IMR-90 (cell line): ENCODE measurements at regions not wholly inside any gene's neighbourhood (a gene's known extent, or its start where the extent isn't known, plus 50 kb on each side); places are given as distances from the start of the nearest gene placed in this dataset.

ENCODE experiments used
- ATAC-seq: fragments of 200-7000 bp; cut with Tn5 transposase; 2 replicates; pipeline ENCODE4 v1.9.1; 2020; ENCODE audit warnings: low read depth, mild to moderate bottlenecking, moderate library complexity
- BruUV-seq: library from RNA; stranded (reverse); fragments of 400-500 nt; replicated peaks from 2 replicates; lab custom pipeline; 2021; lab: Mats Ljungman, UMichigan
- CTCF ChIA-PET: fragments of 300-600 bp; formaldehyde crosslinking; extraction: SDS; loops from one replicate; lab custom pipeline; 2021; ENCODE audit warnings: antibody characterized with exemption; lab: Yijun Ruan, JAX
- POLR2A ChIA-PET: fragments of 300-600 bp; sonication (Branson Sonifier 250); formaldehyde crosslinking; loops from one replicate; lab custom pipeline; 2022; ENCODE audit warnings: antibody characterized with exemption; ENCODE audit not compliant: unreplicated experiment; lab: Charles Lee
- DNase-seq: peaks from one replicate; pipeline ENCODE4 v3.0.0; 2013
- H2AFZ ChIP-seq: replicated peaks from 2 replicates; pipeline ENCODE3; 2013; ENCODE audit warnings: low read length, mild to moderate bottlenecking; ENCODE audit not compliant: poor library complexity
- H2AK5ac ChIP-seq: 2 replicates; pipeline ENCODE4 v1.6.1; 2013; ENCODE audit warnings: low read depth, low read length, inconsistent platforms
- H2AK9ac ChIP-seq: replicated peaks from 2 replicates; pipeline ENCODE3; 2013; ENCODE audit warnings: mild to moderate bottlenecking, low read depth, low read length, moderate library complexity; ENCODE audit not compliant: poor library complexity
- H2BK120ac ChIP-seq: 2 replicates; pipeline ENCODE4 v1.6.1; 2013; ENCODE audit warnings: low read depth, low read length, inconsistent platforms
- H2BK15ac ChIP-seq: 3 replicates; pipeline ENCODE4 v1.6.1; 2013; ENCODE audit warnings: low read depth, low read length, inconsistent platforms
- H2BK20ac ChIP-seq: 2 replicates; pipeline ENCODE4 v1.6.1; 2013; ENCODE audit warnings: low read depth, mild to moderate bottlenecking, inconsistent platforms, low read length, moderate library complexity
- H2BK5ac ChIP-seq: 2 replicates; pipeline ENCODE4 v1.6.1; 2013; ENCODE audit warnings: mild to moderate bottlenecking, low read depth, low read length, inconsistent platforms; ENCODE audit not compliant: poor library complexity, severe bottlenecking
- H3K14ac ChIP-seq: replicated peaks from 2 replicates; pipeline ENCODE4 v1.6.1; 2013; ENCODE audit warnings: low read depth, low read length, inconsistent platforms
- H3K18ac ChIP-seq: 2 replicates; pipeline ENCODE4 v1.6.1; 2013; ENCODE audit warnings: low read depth, low read length, control low read depth
- H3K23ac ChIP-seq: 2 replicates; pipeline ENCODE4 v1.6.1; 2013; ENCODE audit warnings: low read depth, low read length, inconsistent platforms
- H3K27ac ChIP-seq: 2 replicates; pipeline ENCODE4 v1.5.1; 2013; ENCODE audit warnings: mild to moderate bottlenecking, control low read depth, low read length; ENCODE audit not compliant: insufficient read depth
- H3K27me3 ChIP-seq: 2 replicates; pipeline ENCODE4 v1.6.1; 2013; ENCODE audit warnings: low read length; ENCODE audit not compliant: control insufficient read depth, insufficient read depth
- H3K36me3 ChIP-seq: 2 replicates; pipeline ENCODE4 v1.6.1; 2013; ENCODE audit warnings: low read length, mixed read lengths; ENCODE audit not compliant: control insufficient read depth, insufficient read depth
- H3K4ac ChIP-seq: 2 replicates; pipeline ENCODE4 v1.6.1; 2013; ENCODE audit warnings: low read depth, low read length, inconsistent platforms
- H3K4me1 ChIP-seq: 2 replicates; pipeline ENCODE4 v1.6.1; 2013; ENCODE audit warnings: low read length, mixed read lengths; ENCODE audit not compliant: control insufficient read depth, insufficient read depth
- H3K4me2 ChIP-seq: 2 replicates; pipeline ENCODE4 v1.6.1; 2013; ENCODE audit warnings: low read depth, mild to moderate bottlenecking, control low read depth, low read length, moderate library complexity
- H3K4me3 ChIP-seq: 2 replicates; pipeline ENCODE4 v1.5.1; 2013; ENCODE audit warnings: low read depth, mild to moderate bottlenecking, control low read depth, low read length, moderate library complexity; ENCODE audit not compliant: insufficient read depth
- H3K56ac ChIP-seq: 2 replicates; pipeline ENCODE4 v1.6.1; 2013; ENCODE audit warnings: low read length, inconsistent platforms; ENCODE audit not compliant: insufficient read depth; ENCODE audit errors: extremely low read depth
- H3K79me1 ChIP-seq, 2 experiments: 2 replicates each; pipeline ENCODE4 v1.6.1; 2013; ENCODE audit warnings: low read length in 2 of 2, inconsistent platforms in 1 of 2, low read depth in 1 of 2
- H3K9ac ChIP-seq: 2 replicates; pipeline ENCODE4 v1.6.1; 2013; ENCODE audit warnings: low read depth, low read length, control low read depth
- H3K9me1 ChIP-seq: 2 replicates; pipeline ENCODE4 v1.6.1; 2013; ENCODE audit warnings: low read length, inconsistent platforms; ENCODE audit not compliant: insufficient read depth
- H3K9me3 ChIP-seq: 2 replicates; pipeline ENCODE4 v1.6.1; 2013; ENCODE audit warnings: low read length; ENCODE audit not compliant: control insufficient read depth, insufficient read depth
- H4K20me1 ChIP-seq: 2 replicates; pipeline ENCODE4 v1.6.1; 2013; ENCODE audit warnings: low read length, inconsistent platforms; ENCODE audit not compliant: insufficient read depth
- H4K5ac ChIP-seq: 2 replicates; pipeline ENCODE4 v1.6.1; 2013; ENCODE audit warnings: mild to moderate bottlenecking, low read depth, low read length, control low read depth
- H4K8ac ChIP-seq, 2 experiments: 2 replicates each; pipeline ENCODE4 v1.6.1; 2013; ENCODE audit warnings: low read depth in 2 of 2, low read length in 2 of 2, control low read depth in 1 of 2, inconsistent platforms in 1 of 2
- H4K91ac ChIP-seq: 2 replicates; pipeline ENCODE4 v1.6.1; 2013; ENCODE audit warnings: low read depth, low read length, inconsistent platforms; ENCODE audit not compliant: insufficient read depth
- BHLHE40 ChIP-seq: fragments of 150-350 bp; IDR thresholded peaks from 2 replicates; pipeline ENCODE4 v1.6.1; 2016; ENCODE audit warnings: mild to moderate bottlenecking, low read depth, low read length
- CHD1 ChIP-seq: IDR thresholded peaks from 2 replicates; pipeline ENCODE4 v1.6.1; 2012; ENCODE audit warnings: low read depth, low read length, improper control_type of control experiment
- CTCF ChIP-seq: conservative IDR thresholded peaks from 2 replicates; pipeline ENCODE4 v1.5.1; 2012; ENCODE audit warnings: mild to moderate bottlenecking, low read depth, low read length, improper control_type of control experiment
- MAFK ChIP-seq: IDR thresholded peaks from 2 replicates; pipeline ENCODE4 v1.6.1; 2012; ENCODE audit warnings: low read depth, low read length, improper control_type of control experiment
- NFE2L2 ChIP-seq: fragments of 150-350 bp; IDR thresholded peaks from 2 replicates; pipeline ENCODE4 v1.6.1; 2016; ENCODE audit warnings: low read depth, mild to moderate bottlenecking, low read length
- SMC3 ChIP-seq: fragments of 150-350 bp; IDR thresholded peaks from 2 replicates; pipeline ENCODE4 v1.6.1; 2016; ENCODE audit warnings: low read depth, mild to moderate bottlenecking, antibody characterized with exemption, low read length, moderate library complexity
- WGBS, 2 experiments: methylation state at CpG; one replicate each; pipeline versions ENCODE4 v1.1.5 to v1.1.7; 2013; ENCODE audit warnings: missing lambda C conversion rate in 2 of 2; ENCODE audit not compliant: insufficient read length in 1 of 2; ENCODE audit errors: extremely low coverage in 2 of 2; 5-methylcytosine and 5-hydroxymethylcytosine counted together
- dilution Hi-C: fragments of 300-500 bp; cut with HindIII; formaldehyde crosslinking; loops from one replicate; pipeline ENCODE4 v1.14.3; 2018; ENCODE audit warnings: low sequenced_read_pairs; ENCODE audit not compliant: unreplicated experiment
- in situ Hi-C: fragments of 300-500 bp; cut with MboI; formaldehyde crosslinking; loops from 3 replicates; pipeline ENCODE4 v1.14.3; 2019; ENCODE audit warnings: low sequenced_read_pairs, inconsistent platforms, mixed read lengths
- intact Hi-C: fragments of 100-400 bp; cut with micrococcal nuclease; formaldehyde crosslinking; loops from 2 replicates; pipeline ENCODE4 v1.10.0; 2022

GRCh38 chr13:59099182-59099974, 1064.3 kb downstream of the DIAPH3 start:
- H3K4me1 ChIP-seq, result peaks cover 8% of the 10 kb centered on the region
- ChIA-PET POLR2A (no interaction called here), CTCF (interaction anchor here (0.6 kb wide), 1 partner anchor 1312 kb away, joined by 6 read pairs; no protein-coding TSS in a partner anchor)
- in situ Hi-C loops (no loop called here), intact Hi-C loops (no loop called here), dilution Hi-C loops (no loop called here)
- H2BK5ac ChIP-seq, result peak overlapping the region; percentile 5
- H3K79me1 ChIP-seq, result no peaks in the 10 kb centered on the region
- peak overlapping the region; percentile 65 for H2BK120ac ChIP-seq
- H3K9ac ChIP-seq, result no peak overlapping the region
- peak overlapping the region; percentile 69; the same call in 1 of the 2 replicates for H2BK20ac ChIP-seq
- H3K9me1 ChIP-seq, result no peaks in the 10 kb centered on the region; the same call in 1 of the 2 replicates
- ATAC-seq, result peak; percentile 33
- peak; percentile 69 for DNase-seq
- peak overlapping the region; percentile 12 for H3K4me2 ChIP-seq
- H3K4ac ChIP-seq, result peak overlapping the region; percentile 60
- H2AFZ ChIP-seq, result peak overlapping the region; percentile 54
- no peak overlapping the region for H3K4me3 ChIP-seq
- no peak overlapping the region for H3K27ac ChIP-seq
- H3K18ac ChIP-seq, result peak overlapping the region; percentile 84; the same call in 1 of the 2 replicates
- peak overlapping the region; percentile 25; the same call in 1 of the 2 replicates for H3K14ac ChIP-seq
- H3K36me3 ChIP-seq, result no peaks in the 10 kb centered on the region
- WGBS, 2 experiments, result 100% methylated on average over 1 of the region's 6 CpGs; no CpG with 5 or more reads in 1 of the 2 experiments
- no peak overlapping the region; the same call in 1 of the 2 replicates for H2AK5ac ChIP-seq
- 0 out of 2 replicates have a peak overlapping the region, but pooled peaks have one; percentile 69 for H3K23ac ChIP-seq
- no peak overlapping the region for H3K56ac ChIP-seq
- BruUV-seq, result no TSS peak
- peak overlapping the region; percentile 42; the same call in 1 of the 2 replicates for H4K91ac ChIP-seq
- H2AK9ac ChIP-seq, result no peak overlapping the region
- TF ChIP-seq NFE2L2 (no peak), CHD1 (no peak), SMC3 (no peak), BHLHE40 (no peak), CTCF (no peak), MAFK (peak; percentile 77)
- H4K5ac ChIP-seq, result peak overlapping the region; percentile 78; the same call in 1 of the 2 replicates
- H3K27me3 ChIP-seq, result peaks cover 5% of the 10 kb centered on the region
- peak overlapping the region; percentile 34 to 63; a peak in 2 of 4 replicates for H4K8ac ChIP-seq
- 0 out of 3 replicates have a peak overlapping the region, but pooled peaks have one; percentile 38 for H2BK15ac ChIP-seq
- H4K20me1 ChIP-seq, result no peaks in the 10 kb centered on the region
- no peaks in the 10 kb centered on the region for H3K9me3 ChIP-seq
